C1 segment of cervical spinal cord (tissue), 14 donors: ENCODE measurements at regions not wholly inside any gene's neighbourhood (a gene's known extent, or its start where the extent isn't known, plus 50 kb on each side); places are given as distances from the start of the nearest gene placed in this dataset.

ENCODE experiments used
- DNase-seq, 14 donors: peaks; one replicate each; lab custom pipeline; 2025; lab: John Stamatoyannopoulos, UW

DNA sequence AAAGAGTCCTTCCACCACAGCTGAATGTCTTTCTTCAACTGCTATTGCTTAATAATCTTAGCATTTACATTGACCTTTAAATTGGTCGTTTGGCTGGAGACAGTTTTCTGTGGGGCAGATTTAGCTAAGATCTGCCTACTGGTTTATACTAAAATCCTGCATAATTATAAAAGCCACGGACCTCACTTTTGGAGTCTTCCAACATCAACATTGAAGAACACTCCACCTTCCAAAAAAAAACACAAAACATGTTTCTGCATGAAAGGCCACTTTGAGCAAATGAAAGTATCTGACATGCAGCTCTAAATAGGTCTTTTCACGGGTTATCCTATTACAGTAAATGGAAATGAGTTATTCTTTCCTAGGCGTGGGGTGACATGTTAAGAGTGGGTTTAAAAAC, 57.0 kb upstream of the KRR1 start:
- no peak for DNase-seq

GRCh38 chr12:75565795-75566194, 54.4 kb upstream of the KRR1 start:
- DNase-seq: no peak

GRCh38 chr12:75564852-75565251, 53.4 kb upstream of the KRR1 start:
- DNase-seq: no peak

DNA sequence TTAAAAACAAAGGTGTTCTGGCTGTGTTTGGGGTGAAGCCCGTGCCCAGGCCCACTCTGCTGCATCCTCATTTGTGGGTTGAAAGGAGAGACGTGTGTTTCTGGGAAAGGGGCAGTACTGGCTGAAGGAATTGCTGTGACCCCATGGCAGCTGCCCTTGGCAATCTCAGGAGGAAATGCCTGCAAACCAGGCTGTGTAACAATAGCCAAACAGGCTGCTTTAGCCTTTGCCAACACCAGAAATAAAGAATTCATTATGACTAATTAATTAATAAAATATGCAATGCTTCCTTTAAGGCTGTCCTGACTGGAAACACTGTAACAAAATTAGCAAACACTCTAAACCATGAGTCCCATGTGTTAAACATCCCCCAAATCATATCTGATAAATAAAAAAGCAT, 53.0 kb upstream of the KRR1 start:
- peak in 1 of 14 donors; percentile 8 for DNase-seq

DNA sequence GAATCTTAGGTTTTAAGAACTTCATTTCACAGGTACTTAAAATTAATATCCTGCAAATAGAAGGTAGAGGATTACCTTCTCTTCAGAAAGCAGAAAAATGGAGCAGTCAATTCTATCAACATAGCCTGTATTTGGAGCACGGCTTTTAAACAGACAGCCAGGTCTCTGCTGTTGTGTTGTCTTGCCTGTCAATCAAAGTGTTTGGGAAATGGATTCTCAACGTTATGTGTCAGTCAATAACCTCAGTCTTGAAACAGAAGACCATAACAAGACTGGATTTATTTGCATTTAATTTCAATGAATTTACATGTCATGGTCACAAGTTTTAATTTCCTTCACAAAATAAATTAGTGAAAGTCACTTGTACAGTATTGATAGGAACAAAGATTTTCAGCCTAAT, 51.9 kb upstream of the KRR1 start:
- no peak for DNase-seq

- DNase-seq: no peak
Measured at GRCh38 chr12:75561921-75562320, 50.5 kb upstream of the KRR1 start.
